ENCODE measurements at regions not wholly inside any gene's neighbourhood (a gene's known extent, or its start where the extent isn't known, plus 50 kb on each side); places are given as distances from the start of the nearest gene placed in this dataset.
A peak's percentile ranks its signal among the peaks of the same experiment; 100 is the strongest.

- no peaks in the 10 kb centered on the region for H3K36me3 ChIP-seq (ENCODE audit: control insufficient read depth, insufficient read depth, low read length)
- no peak overlapping the region for H3K9ac ChIP-seq
- H3K27ac ChIP-seq, result peak overlapping the region; percentile 39
- no peaks in the 10 kb centered on the region for H3K27me3 ChIP-seq (ENCODE audit: control insufficient read depth, insufficient read depth, low read length)
- H3K79me2 ChIP-seq, result no peaks in the 10 kb centered on the region
- H3K4me3 ChIP-seq (ENCODE audit: low read depth, low read length), result no peak overlapping the region
- H3K4me2 ChIP-seq (ENCODE audit: low read length), result no peak overlapping the region
- peaks cover 5% of the 10 kb centered on the region for H3K9me3 ChIP-seq (ENCODE audit: control insufficient read depth, low read length)
- H3K4me1 ChIP-seq, result no peaks in the 10 kb centered on the region
- H2AFZ ChIP-seq, result no peak overlapping the region
- TF ChIP-seq, protein P1, sequence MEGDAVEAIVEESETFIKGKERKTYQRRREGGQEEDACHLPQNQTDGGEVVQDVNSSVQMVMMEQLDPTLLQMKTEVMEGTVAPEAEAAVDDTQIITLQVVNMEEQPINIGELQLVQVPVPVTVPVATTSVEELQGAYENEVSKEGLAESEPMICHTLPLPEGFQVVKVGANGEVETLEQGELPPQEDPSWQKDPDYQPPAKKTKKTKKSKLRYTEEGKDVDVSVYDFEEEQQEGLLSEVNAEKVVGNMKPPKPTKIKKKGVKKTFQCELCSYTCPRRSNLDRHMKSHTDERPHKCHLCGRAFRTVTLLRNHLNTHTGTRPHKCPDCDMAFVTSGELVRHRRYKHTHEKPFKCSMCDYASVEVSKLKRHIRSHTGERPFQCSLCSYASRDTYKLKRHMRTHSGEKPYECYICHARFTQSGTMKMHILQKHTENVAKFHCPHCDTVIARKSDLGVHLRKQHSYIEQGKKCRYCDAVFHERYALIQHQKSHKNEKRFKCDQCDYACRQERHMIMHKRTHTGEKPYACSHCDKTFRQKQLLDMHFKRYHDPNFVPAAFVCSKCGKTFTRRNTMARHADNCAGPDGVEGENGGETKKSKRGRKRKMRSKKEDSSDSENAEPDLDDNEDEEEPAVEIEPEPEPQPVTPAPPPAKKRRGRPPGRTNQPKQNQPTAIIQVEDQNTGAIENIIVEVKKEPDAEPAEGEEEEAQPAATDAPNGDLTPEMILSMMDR (IDR thresholded peaks at IDR 0.05), result no peak
These were observed 85.6 kb upstream of the SPTBN1 start for GRCh38 chr2:54370405-54371104.

DNA sequence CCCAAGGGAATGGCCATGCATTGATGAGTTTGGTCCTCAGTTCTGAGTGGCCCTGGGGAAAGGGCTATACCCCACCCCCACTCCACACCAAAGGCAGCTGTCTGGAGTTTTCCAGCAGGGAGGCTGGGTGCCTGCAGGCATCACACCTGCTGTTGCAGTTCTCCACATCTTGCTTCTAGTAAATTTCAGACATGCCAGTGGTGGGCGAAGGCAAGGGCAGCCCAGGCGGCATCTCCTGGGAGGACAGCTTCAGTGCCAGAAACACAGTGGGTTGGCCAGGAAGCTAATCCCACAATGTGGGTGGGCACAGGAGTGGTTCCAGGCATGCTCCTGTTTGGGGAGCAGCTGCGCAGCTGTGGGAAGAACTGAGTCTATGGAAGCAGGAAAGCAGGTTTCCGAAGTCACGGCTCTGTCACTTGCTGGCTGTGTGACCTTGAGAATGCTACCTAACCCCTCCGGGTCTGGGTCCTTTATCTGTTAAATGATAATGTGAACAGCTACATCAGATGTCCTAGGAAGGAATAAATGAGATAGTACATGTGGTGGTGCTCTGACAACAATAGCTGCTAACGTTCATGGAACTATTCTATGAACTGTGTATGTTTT is 84.6 kb upstream of the SPTBN1 start:
- Histone ChIP-seq H3K36me3 (ENCODE audit: control insufficient read depth, insufficient read depth, low read length) (no peaks in the 10 kb centered on the region), H3K79me2 (no peaks in the 10 kb centered on the region), H3K4me2 (ENCODE audit: low read length) (no peak overlapping the region), H3K27ac (peak overlapping the region; percentile 30), H3K4me3 (ENCODE audit: low read depth, low read length) (no peak overlapping the region), H3K9me3 (ENCODE audit: control insufficient read depth, low read length) (no peaks in the 10 kb centered on the region), H3K9ac (no peak overlapping the region), H3K4me1 (no peaks in the 10 kb centered on the region), H3K27me3 (ENCODE audit: control insufficient read depth, insufficient read depth, low read length) (no peaks in the 10 kb centered on the region), H2AFZ (no peak overlapping the region)
- TF ChIP-seq, protein P1 (IDR thresholded peaks at IDR 0.05), result no peak

DNA sequence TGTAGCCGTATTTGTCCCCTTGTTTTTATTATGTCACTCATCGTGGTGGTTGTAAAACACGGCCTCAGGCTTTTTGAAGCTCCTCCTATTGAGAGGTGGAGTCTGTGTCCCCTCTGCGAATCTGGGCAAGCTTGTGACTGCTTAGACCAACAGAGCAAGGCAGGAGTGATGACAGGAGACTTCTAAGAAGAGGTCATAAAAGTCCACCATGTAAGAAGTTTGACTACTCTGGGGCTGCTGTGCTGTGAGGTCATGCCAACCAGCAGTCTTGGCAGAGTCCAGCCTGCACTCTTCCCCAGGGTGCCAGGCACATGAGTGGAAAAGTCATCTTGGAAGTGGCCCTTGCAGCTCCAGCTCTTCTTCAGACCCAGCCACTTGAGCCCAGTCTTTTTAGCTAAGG is 83.8 kb upstream of the SPTBN1 start:
- H3K27me3 ChIP-seq (ENCODE audit: control insufficient read depth, insufficient read depth, low read length), result no peaks in the 10 kb centered on the region
- no peak overlapping the region for H3K4me2 ChIP-seq (ENCODE audit: low read length)
- no peak overlapping the region for H3K9ac ChIP-seq
- H3K9me3 ChIP-seq (ENCODE audit: control insufficient read depth, low read length), result no peaks in the 10 kb centered on the region
- no peaks in the 10 kb centered on the region for H3K36me3 ChIP-seq (ENCODE audit: control insufficient read depth, insufficient read depth, low read length)
- H3K79me2 ChIP-seq, result no peaks in the 10 kb centered on the region
- no peaks in the 10 kb centered on the region for H3K4me1 ChIP-seq
- no peak overlapping the region for H2AFZ ChIP-seq
- no peak overlapping the region for H3K4me3 ChIP-seq (ENCODE audit: low read depth, low read length)
- TF ChIP-seq, protein P1 (IDR thresholded peaks at IDR 0.05), result no peak
- H3K27ac ChIP-seq, result no peak overlapping the region

GRCh38 chr2:54373855-54374254 is 82.3 kb upstream of the SPTBN1 start:
- Histone ChIP-seq H3K9me3 (ENCODE audit: control insufficient read depth, low read length) (no peaks in the 10 kb centered on the region), H3K27ac (no peak overlapping the region), H3K4me2 (ENCODE audit: low read length) (no peak overlapping the region), H3K79me2 (no peaks in the 10 kb centered on the region), H3K27me3 (ENCODE audit: control insufficient read depth, insufficient read depth, low read length) (no peaks in the 10 kb centered on the region), H3K4me1 (no peaks in the 10 kb centered on the region), H2AFZ (no peak overlapping the region), H3K36me3 (ENCODE audit: control insufficient read depth, insufficient read depth, low read length) (no peaks in the 10 kb centered on the region), H3K4me3 (ENCODE audit: low read depth, low read length) (no peak overlapping the region), H3K9ac (no peak overlapping the region)
- TF ChIP-seq, protein P1 (IDR thresholded peaks at IDR 0.05), result no peak
